ENCODE measurements at regions not wholly inside any gene's neighbourhood (a gene's known extent, or its start where the extent isn't known, plus 50 kb on each side); places are given as distances from the start of the nearest gene placed in this dataset.

- TF ChIP-seq AHDC1 (CRISPR knock-in tag; IDR thresholded peaks at IDR 0.05; ENCODE audit: borderline replicate concordance) = no peak
These were observed 83.8 kb upstream of the LCORL start (continued) for GRCh38 chr4:18105030-18106011.

GRCh38 chr4:18103876-18104605, 82.5 kb upstream of the LCORL start:
- DNase-seq (ENCODE audit: low spot score) (no peak), FAIRE-seq (no peak), ATAC-seq (no peak)
- Histone ChIP-seq H4K20me1 (ENCODE audit: insufficient read depth, low read length) (no peaks in the 10 kb centered on the region), H3K27me3 (ENCODE audit: control insufficient read depth in 1 of 2, insufficient read depth in 2 of 2, low read length in 2 of 2) (no peaks in the 10 kb centered on the region; a peak in 1 of 5 replicates), H2AFZ (ENCODE audit: low read length) (no peak overlapping the region), H3K9me3 (ENCODE audit: low read length) (no peaks in the 10 kb centered on the region), H3K4me2 (ENCODE audit: low read depth, low read length) (no peak overlapping the region), H3K27ac (ENCODE audit: extremely low read length, insufficient read depth, low read length) (no peak overlapping the region), H3K36me3 (replicated peaks in 1 of 2; ENCODE audit: control insufficient read depth in 1 of 2, insufficient read depth in 2 of 2, low read length in 2 of 2) (no peaks in the 10 kb centered on the region), H3K9ac (ENCODE audit: insufficient read depth, low read depth, low read length) (no peak overlapping the region), H3K79me2 (ENCODE audit: insufficient read depth, low read length) (no peaks in the 10 kb centered on the region), H3K4me3 (replicated peaks in 1 of 3; ENCODE audit: insufficient read depth in 1 of 3, low read depth in 2 of 3, low read length in 3 of 3) (no peak overlapping the region), H3K4me1 (ENCODE audit: insufficient read depth, low read length) (no peaks in the 10 kb centered on the region)
- in situ Hi-C loops (cut with HindIII; ENCODE audit: extremely low pct_ligation_motif_present, low pct_unique_long_range_greater_than_20kb) = no loop called here
- ChIA-PET POLR2A (no interaction called here), CTCF (ENCODE audit: low intra/inter-chr PET ratio, low total read pairs) (no interaction called here)
- BruUV-seq (replicated peaks) = no TSS peak
- 9% methylated on average over 3 of the region's 3 CpGs for WGBS (ENCODE audit: low lambda C conversion rate)
- intact Hi-C loops (cut with micrococcal nuclease; ENCODE audit: unreplicated experiment) = no loop called here
- no peak for TF ChIP-seq ZNF274 (CRISPR knock-in tag; IDR thresholded peaks at IDR 0.05)
- TF ChIP-seq PAX8 (CRISPR knock-in tag; IDR thresholded peaks at IDR 0.05; ENCODE audit: borderline replicate concordance) = no peak
- no peak for TF ChIP-seq PHF21A (CRISPR knock-in tag; IDR thresholded peaks at IDR 0.05)
- TF ChIP-seq ZNF549 (CRISPR knock-in tag; IDR thresholded peaks at IDR 0.05) = no peak
- no peak for TF ChIP-seq RNF2 (conservative IDR thresholded peaks at IDR 0.05; ENCODE audit: low read depth)
- no peak for TF ChIP-seq PITX1 (CRISPR knock-in tag; IDR thresholded peaks at IDR 0.05)
- no peak for TF ChIP-seq RBFOX2 (IDR thresholded peaks at IDR 0.05; ENCODE audit: low read depth, low read length)
- no peak for TF ChIP-seq NCOA2 (CRISPR knock-in tag; IDR thresholded peaks at IDR 0.05)
- no peak for TF ChIP-seq THRA (CRISPR knock-in tag; IDR thresholded peaks at IDR 0.05; ENCODE audit: borderline replicate concordance)
- no peak for TF ChIP-seq ZEB1 (IDR thresholded peaks at IDR 0.05; ENCODE audit: insufficient replicate concordance, low read depth)
- TF ChIP-seq MTA3 (CRISPR knock-in tag; IDR thresholded peaks at IDR 0.05) = no peak
- TF ChIP-seq CBX2 (IDR thresholded peaks at IDR 0.05; ENCODE audit: low read depth, low read length) = no peak
- no peak for TF ChIP-seq CBX2 (CRISPR knock-in tag; IDR thresholded peaks at IDR 0.05; ENCODE audit: low read depth)
- no peak for TF ChIP-seq NFE2L1 (CRISPR knock-in tag; IDR thresholded peaks at IDR 0.05; ENCODE audit: borderline replicate concordance)
- TF ChIP-seq ELF3 (CRISPR knock-in tag; IDR thresholded peaks at IDR 0.05) = no peak

Data from HepG2 (cell line).